CD1c-positive myeloid dendritic cell (primary cell): ENCODE measurements at regions not wholly inside any gene's neighbourhood (a gene's known extent, or its start where the extent isn't known, plus 50 kb on each side); places are given as distances from the start of the nearest gene placed in this dataset.
A peak's percentile ranks its signal among the peaks of the same experiment; 100 is the strongest.

Experiments used
- DNase-seq: peaks from one replicate; pipeline ENCODE4 v3.0.0-alpha.2; 2016; ENCODE audit errors: extremely low spot score

DNA sequence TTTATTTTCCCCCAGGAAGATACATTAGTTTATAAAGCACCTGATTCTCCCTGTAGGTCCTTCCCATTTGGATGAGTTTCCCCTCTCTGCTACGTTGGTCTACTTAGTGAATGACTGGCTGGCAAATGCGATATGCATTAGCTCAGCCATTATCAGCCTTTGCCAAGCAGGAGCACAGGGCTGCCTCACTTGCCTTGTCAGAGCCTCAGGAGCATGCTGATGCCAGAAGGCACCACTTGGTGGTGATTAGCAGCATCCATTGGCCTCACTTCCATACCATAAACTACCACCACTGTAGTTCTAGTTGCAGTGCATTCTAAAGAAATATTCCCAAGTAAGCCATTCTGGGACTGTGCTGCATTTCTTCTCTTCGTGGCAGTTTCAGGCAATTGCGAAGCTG, 442.8 kb upstream of the CHST9 start:
- no peak for DNase-seq

DNA sequence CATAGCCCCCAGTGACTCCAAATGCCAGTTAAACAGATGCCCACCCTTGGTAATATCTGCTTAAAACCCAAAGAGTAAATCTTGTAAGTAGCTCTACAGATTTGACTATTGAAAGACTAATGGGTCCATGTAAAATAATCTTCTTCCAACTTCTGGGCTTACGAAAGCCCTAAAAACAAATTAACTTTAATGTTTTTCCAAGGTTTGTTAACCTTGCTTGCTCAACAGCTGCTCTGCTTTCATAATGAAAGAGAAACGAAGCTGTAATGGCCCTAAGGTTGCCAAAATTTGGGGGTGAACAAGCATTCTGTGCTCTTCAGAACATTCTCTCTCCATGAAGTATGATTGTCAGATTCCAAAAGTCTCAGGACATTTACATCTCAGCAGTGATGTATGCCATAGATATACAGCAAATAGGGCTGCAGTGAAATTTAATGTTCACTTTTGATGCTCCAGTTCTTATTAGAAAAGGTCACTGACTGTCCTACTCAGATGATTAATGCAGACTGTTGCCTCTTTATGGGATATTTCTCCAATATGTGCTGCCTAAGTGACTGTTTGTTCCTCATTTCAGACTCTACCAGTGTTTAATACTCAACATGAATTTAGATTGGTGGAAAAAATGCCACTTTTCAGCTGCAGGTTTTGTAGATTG, 436.3 kb upstream of the CHST9 start:
- DNase-seq, result no peak

DNA sequence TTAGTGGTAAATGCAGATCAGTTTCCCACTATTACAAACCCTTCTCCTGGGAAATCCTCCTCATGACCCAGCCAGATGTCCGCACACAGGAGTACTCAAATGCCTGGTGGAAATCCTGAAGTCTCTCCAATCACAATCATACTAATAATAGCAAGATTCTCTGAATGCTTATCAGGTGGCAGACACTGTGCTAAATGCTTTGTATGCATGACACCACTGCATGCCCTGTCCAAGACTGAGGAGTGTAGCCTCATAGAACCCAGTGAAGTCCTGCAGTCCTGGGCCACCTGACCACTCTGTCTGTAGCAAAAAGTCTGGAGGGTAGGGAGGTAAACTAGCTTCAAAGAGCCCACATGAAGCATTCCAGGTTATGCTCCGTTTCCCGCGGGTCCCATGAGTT, 434.8 kb upstream of the CHST9 start:
- no peak for DNase-seq

DNA sequence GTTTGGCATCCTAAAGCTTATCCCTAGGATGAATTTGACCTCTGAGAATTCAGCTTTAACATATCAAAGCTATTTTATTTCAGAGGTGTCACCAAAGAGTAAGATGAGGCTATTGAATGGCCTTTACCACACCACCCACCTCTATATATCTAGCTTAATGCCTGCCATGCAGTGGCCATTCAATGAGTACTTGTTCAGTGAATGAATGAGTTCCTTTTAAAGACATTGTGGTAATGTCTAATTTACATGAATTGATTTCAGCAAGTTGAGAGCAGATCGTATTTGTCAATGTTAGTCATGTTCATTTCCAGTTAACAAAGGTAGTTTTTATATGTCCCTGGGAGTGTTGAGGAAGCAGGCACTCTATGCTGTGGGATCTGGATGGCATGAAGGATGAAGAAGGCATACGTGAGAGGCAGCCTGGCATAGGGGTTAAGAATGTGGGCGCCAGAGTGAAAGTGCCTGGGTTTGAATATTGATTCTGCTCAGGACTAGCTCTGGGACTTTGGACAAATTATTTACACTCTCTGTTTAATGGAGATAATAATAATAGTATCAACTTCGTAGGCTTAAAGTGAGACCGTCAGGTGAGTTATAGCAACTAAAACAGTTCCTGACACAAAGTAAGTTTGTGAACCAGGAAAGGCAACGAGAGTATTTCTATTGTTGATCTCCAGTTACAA, 434.1 kb upstream of the CHST9 start:
- no peak for DNase-seq

DNA sequence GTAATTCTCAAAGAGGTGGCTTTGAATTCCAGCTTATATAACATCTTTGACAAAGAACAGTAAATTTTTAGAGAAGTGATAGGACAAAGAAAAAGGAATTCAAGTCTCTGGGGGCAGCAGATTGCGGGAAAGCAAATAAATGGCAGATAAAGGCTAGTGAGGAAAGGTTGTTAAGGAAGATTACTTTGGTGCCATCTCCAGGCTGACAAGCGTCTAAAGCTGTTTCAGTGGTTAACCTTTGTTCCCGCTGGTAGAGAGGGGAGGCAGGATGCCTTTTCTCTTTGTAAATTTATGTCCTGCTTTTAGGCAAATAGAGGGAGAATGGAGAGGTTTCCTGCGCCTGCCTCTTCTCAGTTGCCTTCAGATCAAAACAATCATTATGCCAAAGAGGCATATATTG, 431.2 kb upstream of the CHST9 start:
- DNase-seq, result no peak

DNA sequence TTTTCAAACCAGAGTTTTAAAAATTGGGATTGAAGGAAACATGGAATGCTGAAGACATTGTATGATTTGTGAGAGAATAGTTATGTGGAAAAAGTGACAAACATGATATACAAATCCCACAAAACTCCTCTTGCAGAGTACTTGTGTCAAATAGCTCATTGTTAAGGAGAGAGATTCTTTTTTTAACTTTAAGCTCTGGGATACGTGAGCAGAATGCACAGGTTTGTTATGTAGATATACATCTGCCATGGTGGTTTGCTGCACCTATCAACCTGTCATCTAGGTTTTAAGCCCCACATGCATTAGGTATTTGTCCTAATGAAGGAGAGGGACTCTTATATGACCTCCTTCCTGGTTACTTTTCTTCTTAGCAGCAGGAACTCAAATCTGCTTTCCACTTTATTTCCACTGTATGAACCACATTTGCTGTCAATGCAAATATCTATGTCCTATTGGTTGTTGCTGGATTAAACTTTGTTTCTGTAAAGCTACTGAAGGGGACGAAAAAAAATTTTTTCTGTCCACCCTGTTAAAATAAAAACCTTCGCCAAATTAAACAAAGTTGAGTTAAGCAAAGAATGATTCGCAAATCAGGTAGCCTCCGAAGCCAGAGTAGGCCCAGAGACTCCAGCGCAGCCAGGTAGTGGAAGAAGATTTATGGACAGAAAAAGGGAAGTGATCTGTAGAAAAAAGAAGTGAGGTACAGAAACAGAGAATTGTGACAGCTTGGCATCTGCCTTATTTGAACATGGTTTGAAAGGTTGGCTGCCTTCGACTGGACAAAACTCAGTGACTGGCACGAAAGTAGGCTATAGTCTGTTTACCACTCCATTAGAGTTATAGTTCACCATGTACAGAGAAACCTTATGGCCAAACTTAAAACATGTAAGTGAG, 430.1 kb upstream of the CHST9 start:
- DNase-seq, result no peak

DNA sequence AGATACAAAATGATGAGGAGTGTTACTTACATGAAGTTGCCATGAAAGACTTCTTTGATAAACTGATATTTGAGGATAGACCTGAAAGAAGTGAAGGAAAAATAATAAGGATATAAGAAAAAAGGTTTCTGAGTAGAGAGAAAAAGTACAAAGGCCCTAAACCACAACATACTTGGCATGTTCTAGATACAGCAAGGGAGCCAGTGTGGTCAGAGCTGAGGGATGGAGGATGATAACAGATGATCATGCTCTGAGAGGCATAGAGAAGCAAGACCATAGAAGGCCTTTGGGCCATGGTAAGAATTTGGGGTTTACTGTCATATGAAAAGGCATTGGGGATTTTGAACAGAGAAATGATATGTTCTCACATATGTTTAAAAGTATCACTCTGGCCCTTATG, 424.1 kb upstream of the CHST9 start:
- DNase-seq, result no peak

DNA sequence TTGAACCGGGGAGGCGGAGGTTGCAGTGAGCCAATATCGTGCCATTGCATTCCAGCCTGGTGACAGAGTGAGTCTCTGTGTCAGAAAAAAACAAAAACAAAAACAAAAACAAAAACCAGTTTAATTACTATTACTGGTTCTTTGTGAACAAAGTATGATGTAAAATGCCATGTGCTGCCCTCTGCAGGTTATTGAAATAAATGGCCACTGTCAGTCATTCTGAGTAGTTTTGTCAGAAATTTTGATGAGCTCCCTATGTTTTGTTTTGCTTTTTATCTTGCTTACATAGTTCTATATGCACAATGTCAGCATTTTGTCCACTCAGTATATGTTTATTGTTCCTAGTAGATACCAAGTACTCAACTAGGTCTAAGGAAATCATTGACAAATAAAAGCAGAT, 423.6 kb upstream of the CHST9 start:
- no peak for DNase-seq

DNA sequence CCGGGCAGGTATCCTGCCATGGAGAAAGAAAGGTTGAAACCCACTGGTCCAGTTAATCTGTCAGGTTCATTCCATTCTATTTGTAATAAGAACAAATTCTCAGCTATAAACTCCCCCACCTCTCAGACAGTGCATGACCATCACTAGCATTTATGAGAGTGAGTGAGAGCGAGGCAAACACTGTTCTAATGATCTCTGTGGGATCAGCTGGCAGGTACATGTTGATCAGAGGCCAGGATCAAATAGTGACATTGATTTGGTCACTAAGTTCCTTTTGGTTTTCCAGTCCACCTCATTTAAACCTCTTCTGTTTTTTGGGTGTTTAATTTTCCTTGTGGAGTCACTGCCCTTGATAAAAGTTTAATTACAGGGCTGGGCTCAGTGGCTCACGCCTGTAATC, 423.1 kb upstream of the CHST9 start:
- no peak for DNase-seq

DNA sequence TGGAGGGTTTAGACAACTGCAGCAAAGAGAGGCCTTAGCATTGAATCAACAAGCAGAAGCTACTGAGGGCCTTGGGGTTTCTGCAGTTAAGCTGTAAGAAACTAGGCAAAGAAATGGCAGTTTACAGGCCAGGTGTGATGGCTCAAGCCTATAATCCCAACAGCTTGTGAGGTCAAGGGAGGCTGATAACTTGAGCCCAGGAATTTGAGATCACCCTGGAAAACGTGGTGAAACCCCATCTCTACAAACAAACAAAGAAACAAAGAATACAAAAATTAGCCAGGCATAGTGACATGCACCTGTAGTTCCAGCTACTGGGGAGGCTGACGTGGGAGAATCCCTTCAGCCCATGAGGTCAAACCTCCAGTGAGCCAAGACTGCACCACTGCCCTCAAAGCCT, 421.6 kb upstream of the CHST9 start:
- DNase-seq, result no peak

DNA sequence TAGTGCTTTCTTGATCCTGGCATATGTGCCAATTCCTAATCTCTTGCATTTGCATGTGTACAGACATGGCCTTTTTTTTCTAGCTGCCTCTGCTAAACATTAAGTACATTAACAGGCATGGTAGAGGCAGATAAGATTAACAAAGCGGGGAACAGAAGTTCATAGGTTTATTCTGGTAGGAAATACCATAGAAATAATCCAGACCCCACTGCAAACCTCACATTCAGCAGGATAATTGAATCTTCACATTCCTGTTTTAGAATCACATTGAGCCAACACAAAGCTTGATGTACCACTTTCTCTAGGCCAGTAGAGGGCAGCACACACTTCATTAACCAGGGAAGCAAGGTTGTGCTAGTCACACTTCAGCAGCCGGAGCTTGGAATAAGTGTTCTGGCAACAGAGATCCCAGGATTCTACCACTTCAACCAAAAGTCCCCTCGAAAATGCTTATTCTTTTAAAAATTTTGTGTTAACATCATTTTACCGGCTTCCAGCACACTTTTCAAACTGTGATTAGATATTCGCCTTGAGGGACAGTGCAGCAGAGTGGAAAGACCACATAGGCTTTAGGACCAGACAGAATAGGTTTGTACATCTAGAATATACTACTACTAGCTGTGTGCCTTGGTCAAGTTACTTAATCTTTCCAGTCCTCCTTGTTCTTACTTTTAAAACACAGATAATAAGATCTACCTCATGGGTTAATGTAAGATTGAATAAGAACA, 420.2 kb upstream of the CHST9 start:
- DNase-seq, result peak; percentile 56

DNA sequence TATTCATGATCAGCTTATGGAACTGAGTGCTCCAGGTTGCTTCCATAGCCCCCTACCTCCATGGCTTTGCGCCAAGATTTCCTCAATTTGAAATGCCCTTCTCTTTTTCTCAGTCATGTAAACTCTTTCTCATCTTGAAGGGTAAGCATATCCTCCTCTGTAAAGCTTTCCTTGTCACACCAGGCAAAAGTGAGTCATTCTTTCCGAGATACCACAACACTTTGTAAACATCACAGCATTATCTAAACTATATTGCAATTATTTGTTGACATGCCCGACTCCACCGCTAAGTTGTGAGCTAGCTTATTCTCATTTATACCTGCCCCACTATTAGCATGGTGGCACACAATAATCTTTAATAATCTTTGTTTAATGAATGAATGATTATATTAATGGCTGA, 419.5 kb upstream of the CHST9 start:
- DNase-seq, result no peak

DNA sequence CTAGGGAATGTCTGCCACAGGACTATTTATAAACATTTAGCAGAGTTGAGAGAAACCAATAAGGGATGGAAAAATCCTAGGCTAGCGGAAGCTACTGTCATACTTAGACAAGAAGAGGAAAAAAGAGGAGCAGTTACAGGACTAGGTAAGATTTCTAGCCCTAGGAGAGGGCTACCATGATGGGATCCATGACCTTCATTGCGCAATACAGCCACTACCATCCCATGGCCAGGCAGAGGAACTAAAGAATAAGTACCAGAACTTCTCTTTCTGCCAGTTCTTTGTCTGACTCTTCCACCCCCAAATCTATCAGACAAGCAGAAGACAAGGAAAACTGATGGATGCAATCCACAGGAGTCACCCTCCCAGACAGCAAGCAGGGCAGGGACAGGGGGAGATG, 417.0 kb upstream of the CHST9 start:
- no peak for DNase-seq

DNA sequence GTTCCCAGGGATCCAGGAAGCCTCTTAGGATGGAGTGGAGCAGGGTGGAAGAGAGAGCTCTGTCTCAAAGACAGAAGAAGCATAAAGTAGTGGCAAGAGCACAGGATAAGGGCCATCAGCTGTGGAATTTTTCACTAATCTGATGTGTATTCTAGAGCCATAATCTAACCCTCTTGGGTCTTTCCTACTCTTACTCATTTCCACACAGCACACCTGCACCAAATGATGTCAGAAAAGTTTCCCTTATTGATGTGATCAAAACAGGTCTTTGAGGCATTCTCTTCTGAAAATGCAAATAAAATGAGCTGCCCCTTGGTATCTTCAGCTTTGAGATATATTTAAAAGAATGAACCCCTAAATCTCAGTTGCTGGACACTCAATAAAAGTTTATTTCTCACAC, 415.1 kb upstream of the CHST9 start:
- no peak for DNase-seq

DNA sequence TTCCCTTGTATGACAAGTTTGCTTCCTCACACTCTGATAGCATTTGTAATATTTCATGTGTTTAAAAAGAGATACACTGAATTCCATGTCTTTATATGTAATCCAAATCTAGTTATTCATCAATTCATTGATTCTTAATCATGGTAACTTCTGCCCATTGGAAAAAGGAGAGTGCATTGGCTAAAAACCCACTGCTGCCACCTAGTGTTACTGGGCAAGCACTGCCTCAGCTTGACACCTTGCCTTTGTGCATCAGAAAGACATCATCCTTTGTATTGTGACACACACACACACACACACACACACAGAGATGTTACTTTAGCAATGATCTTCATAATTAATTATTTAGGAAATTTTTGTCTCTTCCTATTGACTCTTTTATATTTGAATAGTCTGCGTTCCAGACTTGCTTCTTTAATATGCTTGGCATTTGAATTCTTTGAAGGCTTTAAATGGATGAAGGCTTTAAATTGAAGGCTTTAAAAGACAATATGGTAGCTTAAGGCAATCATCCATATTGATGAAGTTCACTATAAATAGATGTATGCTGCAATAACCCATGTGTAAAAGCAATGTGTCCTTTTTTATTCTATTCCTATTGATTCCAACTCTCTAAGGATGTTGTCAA, 414.2 kb upstream of the CHST9 start:
- DNase-seq, result peak; percentile 37

DNA sequence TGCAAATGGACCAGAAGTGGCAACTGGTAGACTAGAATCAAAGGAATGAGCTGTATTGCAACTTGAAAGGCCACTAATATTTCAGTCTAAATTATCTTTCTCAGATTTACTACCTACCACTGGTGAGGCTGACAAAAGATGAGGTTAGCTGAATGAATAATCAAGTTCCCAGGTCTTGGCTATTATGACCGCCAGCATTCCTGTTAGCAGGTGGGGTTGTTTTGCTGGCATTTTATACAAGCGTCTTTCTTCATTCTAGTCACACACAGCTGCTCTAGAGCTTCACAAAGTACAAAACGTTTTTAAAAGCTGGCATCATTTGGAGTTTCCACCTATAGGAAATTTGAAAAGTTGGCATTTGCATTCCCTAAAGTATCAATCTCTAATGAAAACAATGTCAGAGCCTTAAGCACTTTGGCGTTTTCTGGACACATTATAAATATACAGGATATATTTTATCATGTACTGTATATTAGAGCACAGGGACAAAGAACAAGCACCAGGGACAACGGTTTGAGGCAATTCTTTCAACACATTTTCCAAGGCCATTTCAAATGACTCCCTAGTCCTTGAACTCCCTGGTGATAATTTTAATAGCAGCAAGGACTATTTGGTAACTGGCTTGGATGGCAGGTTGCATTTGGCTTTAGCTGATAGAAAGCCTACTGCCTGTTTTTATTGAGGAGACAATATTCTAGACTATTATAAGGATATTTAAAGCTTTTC, 410.2 kb upstream of the CHST9 start:
- DNase-seq, result no peak

DNA sequence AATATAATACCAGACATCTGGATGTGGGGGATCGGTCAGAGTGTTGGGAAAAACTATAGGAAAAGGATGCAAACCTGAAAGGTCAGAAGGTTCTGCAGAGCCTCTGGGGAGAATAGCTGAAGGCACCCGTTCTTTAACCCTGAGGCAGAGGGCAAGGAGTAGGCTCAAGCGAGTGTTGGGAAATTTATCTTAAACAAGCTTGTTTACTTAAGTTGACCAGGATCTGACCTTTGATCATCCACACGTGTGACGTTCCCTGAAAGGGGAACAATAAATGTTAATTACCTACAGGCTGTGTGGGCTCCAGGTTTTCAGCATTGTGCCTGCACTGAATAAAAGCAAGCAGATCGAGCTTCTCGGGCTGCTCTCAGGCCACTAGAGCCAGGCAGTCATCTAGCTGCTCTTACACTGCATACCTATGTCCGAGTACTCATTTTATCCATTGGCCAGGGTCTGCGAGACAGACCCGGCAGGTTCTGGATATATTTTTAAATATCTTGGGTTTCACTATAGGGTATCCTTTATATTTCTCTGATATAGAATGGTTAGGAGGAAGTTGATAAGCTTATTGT, 400.6 kb upstream of the CHST9 start:
- DNase-seq, result no peak

DNA sequence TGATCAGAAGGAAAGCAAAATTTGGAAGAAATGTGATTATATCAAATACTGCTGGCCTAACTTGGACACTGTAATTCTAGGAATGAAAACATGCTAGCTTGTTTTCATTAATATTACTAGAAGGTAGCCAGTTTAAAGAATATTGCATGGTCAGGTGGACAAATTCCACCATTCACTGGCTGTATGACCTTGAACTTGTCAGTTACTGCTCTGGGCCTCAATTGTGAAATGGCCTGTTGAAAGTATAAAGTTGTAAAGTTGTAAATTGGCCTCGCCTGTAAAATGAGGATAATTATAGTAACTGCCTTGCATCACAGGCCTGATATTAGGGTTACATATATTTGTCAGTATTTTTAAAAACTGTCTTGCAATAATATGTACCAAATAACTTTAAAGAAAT, 398.4 kb upstream of the CHST9 start:
- no peak for DNase-seq

DNA sequence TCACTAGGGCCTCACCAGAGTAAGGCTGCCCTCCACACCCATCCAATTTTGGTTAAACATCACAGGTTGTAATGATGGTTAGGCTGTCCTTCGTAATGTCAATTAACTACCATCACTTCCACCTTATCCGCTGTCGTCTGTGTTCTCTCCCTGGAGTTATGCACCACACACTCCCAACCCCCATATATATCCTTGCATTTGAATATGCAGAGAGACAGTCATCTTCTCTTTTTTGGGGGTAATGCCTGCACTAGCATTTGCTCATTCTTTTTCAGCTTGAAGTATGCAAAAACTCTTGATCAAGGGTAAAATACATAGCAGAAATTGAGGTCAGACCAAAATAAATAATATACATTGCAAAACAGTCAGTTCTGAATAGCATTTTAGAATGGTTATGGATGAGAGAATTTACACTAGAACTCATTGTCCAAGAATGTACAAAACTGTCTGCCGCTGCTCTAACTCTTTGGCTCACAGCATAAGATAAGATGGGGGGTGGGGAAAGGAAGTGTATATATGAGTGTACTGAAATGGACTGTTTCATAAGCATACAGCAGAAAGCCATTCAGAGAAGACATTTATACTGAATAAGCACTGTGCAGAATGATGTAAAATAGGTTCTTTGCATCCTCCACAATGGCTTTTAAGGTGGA, 397.8 kb upstream of the CHST9 start:
- DNase-seq, result no peak

DNA sequence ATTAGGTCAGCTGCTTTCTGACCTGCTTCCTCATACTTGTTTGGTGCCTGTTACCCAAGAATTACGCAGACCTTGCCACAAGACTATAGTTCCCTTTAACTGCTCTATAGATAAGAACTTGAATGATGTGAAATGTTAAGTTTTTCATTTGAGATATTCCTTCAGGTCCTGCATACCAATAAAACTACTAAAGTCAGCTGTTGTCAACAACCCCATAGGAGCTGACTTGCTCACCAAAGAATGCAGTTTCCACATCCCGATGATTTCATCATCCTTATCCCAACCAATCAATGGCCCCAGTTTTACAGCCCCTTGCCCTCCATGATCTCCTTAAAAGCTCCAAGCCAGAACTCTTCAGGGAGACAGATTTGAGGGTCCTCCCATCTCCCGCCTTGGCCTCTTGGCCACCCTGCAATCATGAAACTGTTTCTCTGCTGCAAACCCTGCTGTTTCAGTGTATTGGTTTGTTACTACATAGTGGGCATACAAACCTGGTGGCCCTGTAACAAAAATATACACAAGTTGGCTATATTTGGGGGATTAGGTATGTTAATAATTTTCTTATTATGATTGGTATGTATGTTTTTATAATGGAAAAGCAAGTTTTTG, 396.3 kb upstream of the CHST9 start:
- DNase-seq, result no peak
